HUES6 (cell line): ENCODE measurements at regions not wholly inside any gene's neighbourhood (a gene's known extent, or its start where the extent isn't known, plus 50 kb on each side); places are given as distances from the start of the nearest gene placed in this dataset.

Experiments used
- H3K27ac ChIP-seq: 2 replicates; pipeline ENCODE4 v1.7.0; 2013; ENCODE audit warnings: low read depth, mild to moderate bottlenecking, low read length, inconsistent platforms
- H3K27me3 ChIP-seq: 2 replicates; pipeline ENCODE4 v1.6.1; 2013; ENCODE audit warnings: low read length; ENCODE audit not compliant: control insufficient read depth, insufficient read depth
- H3K36me3 ChIP-seq: 2 replicates; pipeline ENCODE4 v1.6.1; 2013; ENCODE audit warnings: low read length; ENCODE audit not compliant: control insufficient read depth, insufficient read depth
- H3K4me1 ChIP-seq: 2 replicates; pipeline ENCODE4 v1.6.1; 2013; ENCODE audit warnings: low read length; ENCODE audit not compliant: control insufficient read depth, insufficient read depth
- H3K4me3 ChIP-seq: 2 replicates; pipeline ENCODE4 v1.5.1; 2013; ENCODE audit warnings: low read depth, low read length
- H3K9ac ChIP-seq: one replicate; pipeline ENCODE4 v1.6.1; 2013; ENCODE audit warnings: mild to moderate bottlenecking, low read length
- H3K9me3 ChIP-seq: 2 replicates; pipeline ENCODE4 v1.6.1; 2013; ENCODE audit warnings: low read depth, low read length; ENCODE audit not compliant: control insufficient read depth, insufficient read depth

DNA sequence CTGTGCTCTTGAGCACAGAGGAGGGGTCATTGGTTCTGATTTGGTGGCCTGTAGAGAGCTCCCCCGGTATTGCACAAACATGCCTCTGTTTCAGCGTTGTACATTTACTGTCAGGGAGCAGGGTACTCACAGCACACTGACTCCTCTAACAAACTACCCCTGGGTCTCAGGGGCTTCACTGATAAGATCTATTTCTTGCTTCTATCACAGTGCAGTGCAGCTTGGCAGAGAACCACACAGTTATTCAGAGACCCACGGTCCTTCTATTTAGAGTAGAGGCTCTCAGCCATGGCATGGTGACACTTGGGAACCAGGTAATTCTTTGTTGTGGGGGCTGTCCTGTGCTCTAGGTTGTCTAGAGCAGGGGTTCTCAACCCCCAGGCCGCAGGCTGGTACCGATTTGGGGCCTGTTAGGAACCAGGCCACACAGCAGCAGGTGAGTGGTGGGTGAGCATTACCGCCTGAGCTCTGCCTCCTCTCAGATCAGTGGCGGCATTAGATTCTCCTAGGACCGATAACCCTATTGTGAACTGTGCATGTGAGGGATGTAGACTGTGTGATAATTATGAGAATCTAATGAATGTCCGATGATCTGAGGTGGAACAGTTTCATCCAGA lies 133.4 kb upstream of the MYCN start:
- Histone ChIP-seq H3K27ac (no peak overlapping the region), H3K27me3 (no peaks in the 10 kb centered on the region), H3K4me1 (peaks cover 38% of the 10 kb centered on the region), H3K4me3 (no peak overlapping the region), H3K9ac (no peak overlapping the region), H3K9me3 (no peaks in the 10 kb centered on the region), H3K36me3 (no peaks in the 10 kb centered on the region)

DNA sequence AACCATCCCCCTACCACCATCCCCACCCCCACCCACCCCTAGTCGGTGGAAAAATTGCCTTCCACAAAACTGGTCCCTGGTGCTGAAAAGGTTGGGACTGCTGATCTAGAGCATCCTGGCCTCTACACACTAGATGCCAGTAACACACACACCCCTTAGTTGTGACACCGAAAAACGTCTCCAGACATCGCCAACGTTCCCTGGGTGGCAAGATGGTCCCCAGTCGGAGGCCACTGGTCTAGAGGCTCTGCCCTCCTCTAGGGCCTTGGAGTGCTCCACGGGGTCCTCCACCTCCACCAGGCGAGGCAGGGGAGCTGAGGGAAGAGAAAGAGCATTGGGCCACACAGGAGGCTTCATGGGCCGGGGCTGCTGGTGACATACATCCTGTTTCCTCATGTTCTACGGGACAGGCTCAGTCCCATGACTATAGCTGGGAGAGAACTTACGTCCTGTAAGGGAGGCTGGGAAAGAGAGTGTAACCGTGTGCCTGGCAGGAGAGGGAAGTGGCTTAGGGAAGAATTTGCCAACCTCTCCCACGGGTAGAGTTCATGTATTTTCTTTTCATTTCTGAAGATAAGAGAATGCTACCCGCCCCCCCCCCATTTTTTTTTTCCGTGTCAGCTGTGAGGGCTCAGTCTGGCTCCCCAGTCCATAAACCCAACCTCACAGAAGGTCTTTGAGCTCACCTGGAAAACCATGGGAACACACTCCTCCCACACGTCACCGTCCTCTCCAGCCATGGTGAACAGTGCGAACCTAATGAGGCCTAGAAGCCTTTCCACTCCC lies 132.7 kb upstream of the MYCN start:
- Histone ChIP-seq H3K4me3 (no peak overlapping the region), H3K36me3 (no peaks in the 10 kb centered on the region), H3K27me3 (no peaks in the 10 kb centered on the region), H3K4me1 (peaks cover 43% of the 10 kb centered on the region), H3K9me3 (no peaks in the 10 kb centered on the region), H3K9ac (no peak overlapping the region), H3K27ac (no peak overlapping the region)

DNA sequence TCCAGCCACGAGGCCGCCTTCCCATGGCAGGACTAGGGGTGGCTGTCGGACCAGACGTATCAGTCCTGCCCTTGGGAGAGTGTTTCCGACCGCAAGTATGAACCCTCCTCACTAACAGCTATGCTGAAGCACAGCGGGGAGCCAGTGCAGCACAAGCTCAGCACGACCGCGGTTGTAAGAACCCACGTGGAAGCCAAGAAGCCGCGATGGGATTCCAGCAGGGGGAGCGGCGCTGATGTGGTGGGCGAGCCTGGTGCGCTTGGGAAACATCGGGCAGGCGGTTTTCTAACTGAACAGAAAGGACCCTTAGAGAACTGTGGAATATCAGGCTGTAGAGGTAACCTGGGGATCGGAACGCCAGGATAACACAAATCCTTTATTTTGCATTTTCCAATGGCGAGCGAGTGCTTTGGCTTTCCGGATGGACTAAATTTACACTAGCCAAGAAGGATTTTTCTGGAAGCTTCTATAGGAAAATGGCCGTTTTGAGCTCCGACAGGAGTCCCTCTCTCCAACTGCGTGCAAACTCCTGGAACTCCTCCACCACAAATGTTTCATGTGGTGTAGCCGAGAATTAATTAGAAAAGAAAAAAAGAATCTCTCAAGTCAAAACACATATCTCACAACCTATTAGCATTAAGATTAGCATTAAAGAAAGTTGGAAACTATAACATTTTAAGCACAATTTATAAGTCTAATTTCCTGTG lies 132.0 kb upstream of the MYCN start:
- Histone ChIP-seq H3K36me3 (no peaks in the 10 kb centered on the region), H3K9me3 (no peaks in the 10 kb centered on the region), H3K9ac (no peak overlapping the region), H3K4me1 (peaks cover 50% of the 10 kb centered on the region), H3K27me3 (no peaks in the 10 kb centered on the region), H3K4me3 (no peak overlapping the region), H3K27ac (no peak overlapping the region)

DNA sequence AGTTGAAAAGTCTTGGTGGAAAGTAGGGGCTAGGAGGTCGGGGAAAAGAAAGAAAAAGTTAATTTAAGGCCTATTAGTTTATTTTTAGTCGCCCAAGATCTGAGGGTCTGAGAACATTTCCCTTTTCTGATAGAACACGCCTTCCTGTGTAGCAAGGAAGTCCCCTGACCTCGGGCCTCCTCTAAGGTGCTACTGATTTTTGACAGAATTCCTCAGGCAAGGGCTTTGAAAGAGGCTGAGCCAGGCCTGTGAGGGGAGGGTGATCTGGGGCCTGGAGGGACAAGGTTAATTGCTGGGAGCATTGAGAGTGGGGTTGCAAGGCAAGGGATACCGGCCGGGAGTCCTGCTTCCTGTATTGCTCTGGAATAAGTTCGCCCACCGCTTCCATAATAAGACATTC lies 131.4 kb upstream of the MYCN start:
- Histone ChIP-seq H3K9me3 (no peaks in the 10 kb centered on the region), H3K27me3 (no peaks in the 10 kb centered on the region), H3K4me1 (peaks cover 52% of the 10 kb centered on the region), H3K4me3 (no peak overlapping the region), H3K9ac (no peak overlapping the region), H3K36me3 (no peaks in the 10 kb centered on the region), H3K27ac (no peak overlapping the region)

DNA sequence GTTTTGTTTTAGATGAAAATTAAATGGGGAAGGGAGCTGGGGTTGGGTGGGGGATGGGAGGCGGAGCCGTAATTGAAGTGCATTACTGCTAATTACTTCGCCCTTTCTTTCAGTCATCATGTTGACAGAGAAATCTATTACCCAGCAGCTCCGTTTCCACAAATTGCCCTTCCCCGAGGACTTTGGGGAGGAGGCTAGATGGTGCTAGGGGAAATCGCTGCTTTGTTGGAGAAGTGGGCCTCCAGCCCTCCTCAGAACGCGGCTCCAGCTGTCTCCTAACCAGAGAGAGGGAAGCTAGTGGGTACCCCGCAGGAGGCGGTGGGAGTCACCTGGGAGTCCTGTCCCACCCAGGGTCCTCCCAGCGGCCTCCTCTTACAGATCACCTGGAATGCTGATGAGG lies 130.9 kb upstream of the MYCN start:
- Histone ChIP-seq H3K9ac (no peak overlapping the region), H3K36me3 (no peaks in the 10 kb centered on the region), H3K27me3 (no peaks in the 10 kb centered on the region), H3K27ac (peak overlapping the region; percentile 1; the same call in 1 of the 2 replicates), H3K4me1 (peaks cover 55% of the 10 kb centered on the region), H3K4me3 (no peak overlapping the region), H3K9me3 (no peaks in the 10 kb centered on the region)

DNA sequence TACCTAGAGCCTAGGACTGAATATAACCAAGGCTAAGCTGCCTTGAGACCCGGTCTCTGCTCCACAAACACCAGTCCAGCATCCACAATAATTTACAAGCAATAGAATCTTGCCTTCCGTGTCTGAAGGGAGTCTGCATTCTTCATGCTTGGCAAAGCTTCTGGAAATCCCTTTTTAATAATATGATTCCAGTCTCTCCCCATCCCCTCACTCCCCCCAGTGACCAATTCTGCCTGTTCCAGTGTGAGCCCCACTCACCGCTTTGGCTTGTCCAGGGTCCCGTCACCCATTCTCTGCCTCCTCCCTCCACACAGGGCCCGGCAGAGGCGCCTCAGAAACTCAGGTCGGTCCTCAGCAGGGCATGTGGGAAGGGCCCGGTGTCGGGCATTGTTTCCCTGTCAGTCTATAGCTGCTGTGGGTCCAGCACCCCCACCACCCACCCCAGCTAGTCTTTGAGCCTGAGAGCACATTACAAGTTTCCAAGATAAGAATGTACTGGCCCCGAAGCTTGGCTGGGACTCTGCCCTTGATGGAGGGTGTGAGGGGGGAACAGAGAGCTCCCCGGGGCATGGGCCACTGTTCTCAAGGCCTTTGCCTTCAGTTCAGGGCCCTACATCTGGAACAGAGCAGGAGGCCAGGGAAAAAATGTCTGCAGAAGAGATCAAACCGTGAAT lies 129.7 kb upstream of the MYCN start:
- Histone ChIP-seq H3K27me3 (no peaks in the 10 kb centered on the region), H3K9me3 (no peaks in the 10 kb centered on the region), H3K4me1 (peaks cover 60% of the 10 kb centered on the region)

DNA sequence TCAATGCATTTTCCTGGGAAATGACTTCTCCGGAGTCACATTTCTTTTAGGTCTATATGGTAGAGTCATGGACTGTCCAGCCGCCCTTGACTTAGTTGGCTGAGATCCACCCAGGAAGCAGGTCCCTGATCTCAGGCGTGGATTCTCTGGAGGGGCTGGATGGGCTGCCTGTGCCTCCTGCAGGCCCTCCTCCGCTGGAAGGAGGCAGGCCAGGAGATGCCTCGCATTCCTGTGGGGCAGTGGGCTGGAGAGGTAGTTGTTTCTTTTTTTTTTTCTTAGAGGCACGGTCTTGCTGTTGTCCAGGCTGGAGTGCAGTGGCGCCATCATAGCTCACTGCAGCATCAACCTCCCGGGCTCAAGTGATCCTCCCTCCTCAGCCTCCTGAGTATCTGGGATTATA lies 129.0 kb upstream of the MYCN start:
- no peak overlapping the region for H3K27ac ChIP-seq
- H3K27me3 ChIP-seq: no peaks in the 10 kb centered on the region
- no peak overlapping the region for H3K4me3 ChIP-seq
- H3K9me3 ChIP-seq: no peaks in the 10 kb centered on the region
- peaks cover 60% of the 10 kb centered on the region for H3K4me1 ChIP-seq
- no peak overlapping the region for H3K9ac ChIP-seq
- H3K36me3 ChIP-seq: no peaks in the 10 kb centered on the region

More for the DNA sequence above, 129.7 kb upstream of the MYCN start:
- no peaks in the 10 kb centered on the region for H3K36me3 ChIP-seq
- no peak overlapping the region for H3K9ac ChIP-seq
- H3K4me3 ChIP-seq: no peak overlapping the region
- H3K27ac ChIP-seq: no peak overlapping the region

DNA sequence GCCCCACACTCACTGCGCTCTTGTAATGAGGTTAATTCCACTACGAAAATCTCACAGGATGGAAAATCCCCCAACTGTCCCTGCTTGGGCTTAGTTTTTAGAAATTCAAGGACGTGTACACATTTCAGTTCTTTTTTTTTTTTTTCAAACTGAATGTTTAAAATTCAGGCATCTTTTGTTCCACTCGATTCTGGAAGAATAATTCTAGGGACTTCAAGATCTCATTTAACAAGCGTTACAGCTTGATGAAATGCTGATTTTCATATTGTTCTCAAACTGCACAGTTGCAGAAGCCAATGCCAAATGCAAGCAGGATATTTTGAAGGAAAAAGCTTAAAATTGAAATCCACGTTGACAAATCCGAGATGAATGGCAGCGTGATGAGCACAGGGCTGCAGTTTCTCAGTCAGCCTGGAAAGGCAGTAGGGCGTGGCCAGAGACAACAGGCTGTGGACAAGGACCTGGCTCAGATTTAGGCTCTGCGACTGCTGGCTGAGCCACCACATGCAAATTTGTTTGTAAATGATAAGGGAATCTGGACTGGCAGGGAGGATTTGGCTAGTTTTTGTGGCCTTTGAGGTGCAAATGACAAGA lies 128.1 kb upstream of the MYCN start:
- Histone ChIP-seq H3K4me3 (no peak overlapping the region), H3K4me1 (peaks cover 60% of the 10 kb centered on the region), H3K9ac (no peak overlapping the region), H3K36me3 (no peaks in the 10 kb centered on the region), H3K9me3 (no peaks in the 10 kb centered on the region), H3K27ac (no peak overlapping the region), H3K27me3 (no peaks in the 10 kb centered on the region)

DNA sequence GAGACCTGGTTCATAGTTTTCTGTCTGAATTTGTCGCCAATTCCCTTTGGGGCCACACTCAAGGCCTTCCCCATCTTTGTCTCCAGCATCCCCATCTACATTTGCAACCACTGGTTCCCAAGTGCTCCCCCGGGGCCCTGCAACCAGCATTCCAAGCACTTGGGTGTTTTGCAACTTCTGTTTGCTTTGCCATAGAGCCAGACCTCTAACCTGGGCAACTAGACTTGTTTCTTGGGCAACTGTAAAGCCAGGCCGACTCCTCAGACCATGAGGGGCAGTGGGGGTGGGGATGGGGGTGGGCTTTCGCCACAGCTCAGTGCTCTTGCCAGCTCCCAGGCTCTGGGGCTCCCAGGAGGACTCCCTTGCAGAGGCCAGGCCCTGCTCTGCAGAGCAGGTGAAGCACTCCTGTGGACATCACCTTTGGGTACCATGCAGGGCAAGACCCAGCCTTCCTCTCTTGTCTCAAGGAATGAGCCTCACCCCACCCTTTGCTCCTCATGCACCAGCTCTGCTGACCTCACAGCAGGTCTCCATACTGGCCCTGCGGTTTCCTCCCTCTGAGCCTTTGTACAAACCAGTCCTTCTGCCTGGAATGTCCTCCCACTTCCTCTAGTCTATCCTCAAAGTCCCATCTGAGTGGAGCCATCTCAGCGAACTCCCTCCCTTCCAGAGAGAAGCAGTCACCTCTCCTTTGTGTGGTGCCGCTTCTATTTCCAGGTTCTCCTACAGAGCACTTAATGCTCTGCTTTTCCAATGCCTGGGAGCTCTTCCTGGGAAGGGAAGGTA lies 126.7 kb upstream of the MYCN start:
- Histone ChIP-seq H3K27me3 (no peaks in the 10 kb centered on the region), H3K36me3 (no peaks in the 10 kb centered on the region), H3K4me1 (peaks cover 53% of the 10 kb centered on the region), H3K9ac (no peak overlapping the region), H3K9me3 (no peaks in the 10 kb centered on the region), H3K27ac (no peak overlapping the region), H3K4me3 (no peak overlapping the region)

DNA sequence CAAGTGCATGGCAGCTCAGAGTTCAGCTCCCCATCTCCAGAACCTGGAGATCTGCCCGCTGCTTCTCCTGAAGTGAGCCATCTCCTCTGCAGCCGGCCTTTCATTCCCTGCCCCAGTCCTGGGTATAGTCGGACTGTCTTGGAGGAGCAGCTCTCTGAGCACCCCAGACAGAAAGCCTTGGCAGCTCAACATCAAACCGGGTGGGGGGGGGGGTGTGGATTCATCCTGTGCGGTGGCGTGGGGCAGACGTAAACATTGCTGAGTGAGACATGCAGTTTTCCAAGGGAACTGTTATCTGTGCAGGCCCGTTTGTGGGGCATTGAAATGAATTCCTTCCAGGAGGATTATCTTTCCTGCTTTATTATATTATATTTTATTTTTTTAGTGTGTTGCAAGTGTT lies 125.9 kb upstream of the MYCN start:
- H3K9ac ChIP-seq: no peak overlapping the region
- H3K27ac ChIP-seq: no peak overlapping the region
- H3K4me3 ChIP-seq: no peak overlapping the region
- no peaks in the 10 kb centered on the region for H3K9me3 ChIP-seq
- H3K36me3 ChIP-seq: no peaks in the 10 kb centered on the region
- H3K4me1 ChIP-seq: peaks cover 49% of the 10 kb centered on the region
- no peaks in the 10 kb centered on the region for H3K27me3 ChIP-seq
